Fibroblast of the aortic adventitia (primary cell): ENCODE measurements at regions not wholly inside any gene's neighbourhood (a gene's known extent, or its start where the extent isn't known, plus 50 kb on each side); places are given as distances from the start of the nearest gene placed in this dataset.
"Not testable (repeated sequence)": the region's sequence is repeated elsewhere in the genome, so short reads cannot be mapped to it uniquely, and the experiment has no call there.

Source experiments
- DNase-seq: peaks from one replicate; pipeline ENCODE4 v3.0.0-alpha.2; 2010; ENCODE audit warnings: low read depth
- H3K4me3 ChIP-seq: 2 replicates; pipeline ENCODE4 v1.5.1; 2011; ENCODE audit warnings: low read depth, mild to moderate bottlenecking, control low read depth, low read length, moderate library complexity
- TF ChIP-seq, protein P1 (sequence below): IDR thresholded peaks from 2 replicates; pipeline ENCODE4 v1.5.1; 2011; ENCODE audit warnings: mild to moderate bottlenecking, low read length, control low read depth, inconsistent platforms; ENCODE audit not compliant: insufficient read depth

DNA sequence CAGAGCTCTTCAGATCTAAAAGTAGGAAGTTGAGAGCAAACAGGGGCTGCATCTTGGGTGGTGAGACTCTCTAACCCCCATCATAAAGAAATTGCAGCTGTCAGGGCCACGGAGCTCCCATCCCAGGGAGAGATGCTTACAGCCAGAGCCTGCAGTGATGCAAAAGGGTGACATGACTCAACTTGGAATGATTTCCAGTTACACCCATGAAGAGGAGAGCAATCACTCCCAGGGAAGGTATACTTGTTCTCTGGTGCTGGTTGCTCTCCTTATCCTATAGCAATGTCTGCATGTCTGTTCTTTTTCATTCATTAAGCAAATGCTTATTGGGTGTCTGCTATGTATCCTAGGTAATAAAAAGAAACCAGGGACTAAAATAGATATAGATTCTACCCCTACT lies 228.0 kb downstream of the RAB11FIP2 start:
- TF ChIP-seq, protein P1, sequence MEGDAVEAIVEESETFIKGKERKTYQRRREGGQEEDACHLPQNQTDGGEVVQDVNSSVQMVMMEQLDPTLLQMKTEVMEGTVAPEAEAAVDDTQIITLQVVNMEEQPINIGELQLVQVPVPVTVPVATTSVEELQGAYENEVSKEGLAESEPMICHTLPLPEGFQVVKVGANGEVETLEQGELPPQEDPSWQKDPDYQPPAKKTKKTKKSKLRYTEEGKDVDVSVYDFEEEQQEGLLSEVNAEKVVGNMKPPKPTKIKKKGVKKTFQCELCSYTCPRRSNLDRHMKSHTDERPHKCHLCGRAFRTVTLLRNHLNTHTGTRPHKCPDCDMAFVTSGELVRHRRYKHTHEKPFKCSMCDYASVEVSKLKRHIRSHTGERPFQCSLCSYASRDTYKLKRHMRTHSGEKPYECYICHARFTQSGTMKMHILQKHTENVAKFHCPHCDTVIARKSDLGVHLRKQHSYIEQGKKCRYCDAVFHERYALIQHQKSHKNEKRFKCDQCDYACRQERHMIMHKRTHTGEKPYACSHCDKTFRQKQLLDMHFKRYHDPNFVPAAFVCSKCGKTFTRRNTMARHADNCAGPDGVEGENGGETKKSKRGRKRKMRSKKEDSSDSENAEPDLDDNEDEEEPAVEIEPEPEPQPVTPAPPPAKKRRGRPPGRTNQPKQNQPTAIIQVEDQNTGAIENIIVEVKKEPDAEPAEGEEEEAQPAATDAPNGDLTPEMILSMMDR: no peak
- no peak for DNase-seq
- no peak overlapping the region for H3K4me3 ChIP-seq

DNA sequence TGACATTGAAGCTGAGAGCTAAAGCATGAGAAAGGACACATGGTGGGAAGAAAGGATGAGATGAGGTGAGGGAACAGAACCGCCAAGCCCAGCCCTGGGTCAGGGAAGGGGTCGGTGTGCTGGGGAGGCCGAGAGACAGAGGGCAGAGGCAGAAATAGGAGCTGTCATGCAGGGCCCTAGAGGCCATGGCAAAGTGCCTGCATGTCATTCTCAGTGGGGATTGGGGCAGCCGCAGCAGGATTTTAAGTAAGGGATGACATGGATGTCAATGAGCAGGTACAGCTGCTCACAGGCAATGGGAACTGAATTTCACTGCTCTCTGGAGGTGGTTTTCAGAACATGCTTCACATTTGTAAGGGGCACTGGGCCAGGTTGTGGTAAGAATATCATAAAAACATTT lies 227.4 kb downstream of the RAB11FIP2 start:
- H3K4me3 ChIP-seq: no peak overlapping the region
- DNase-seq: no peak
- TF ChIP-seq, protein P1: no peak

DNA sequence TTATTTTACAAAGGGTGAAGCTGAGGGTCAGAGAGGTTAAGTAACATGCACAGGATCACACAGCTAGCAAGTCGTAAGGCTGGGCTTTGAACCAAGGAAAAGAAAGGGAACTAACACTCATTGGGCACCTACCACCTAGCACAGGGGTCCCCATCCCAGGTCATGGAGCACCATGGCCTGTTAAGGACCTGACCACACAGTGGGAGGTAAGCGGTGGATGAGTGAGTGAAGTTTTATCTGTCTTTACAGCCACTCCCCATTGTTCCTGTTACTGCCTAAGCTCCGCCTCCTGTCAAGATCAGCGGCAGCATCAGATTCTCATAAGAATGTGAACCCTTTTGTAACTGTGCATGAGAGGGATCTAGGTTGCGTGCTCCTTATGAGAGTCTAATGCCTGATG lies 222.8 kb downstream of the RAB11FIP2 start:
- DNase-seq: no peak
- TF ChIP-seq, protein P1: no peak

DNA sequence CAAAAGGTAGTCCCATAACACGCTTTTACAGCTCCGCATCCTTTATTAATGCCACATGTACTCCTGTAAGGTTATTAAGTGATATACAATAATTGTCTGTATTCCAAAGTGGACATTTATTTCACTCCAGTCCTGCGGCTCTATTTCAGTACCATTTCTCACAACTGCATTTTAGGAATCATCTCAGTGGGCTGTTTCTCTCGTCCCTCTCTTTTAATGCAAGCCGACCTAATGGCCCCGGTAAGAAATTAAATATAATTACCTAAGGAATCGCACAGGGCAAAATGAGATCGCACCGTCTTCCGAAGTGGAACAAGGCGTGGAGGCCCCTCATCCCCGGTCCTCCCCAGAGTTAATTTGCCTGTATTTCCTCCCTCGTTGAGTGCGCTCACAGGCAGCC lies 216.5 kb downstream of the RAB11FIP2 start:
- TF ChIP-seq, protein P1: no peak

More for the DNA sequence above, 222.8 kb downstream of the RAB11FIP2 start:
- H3K4me3 ChIP-seq: no peak overlapping the region

DNA sequence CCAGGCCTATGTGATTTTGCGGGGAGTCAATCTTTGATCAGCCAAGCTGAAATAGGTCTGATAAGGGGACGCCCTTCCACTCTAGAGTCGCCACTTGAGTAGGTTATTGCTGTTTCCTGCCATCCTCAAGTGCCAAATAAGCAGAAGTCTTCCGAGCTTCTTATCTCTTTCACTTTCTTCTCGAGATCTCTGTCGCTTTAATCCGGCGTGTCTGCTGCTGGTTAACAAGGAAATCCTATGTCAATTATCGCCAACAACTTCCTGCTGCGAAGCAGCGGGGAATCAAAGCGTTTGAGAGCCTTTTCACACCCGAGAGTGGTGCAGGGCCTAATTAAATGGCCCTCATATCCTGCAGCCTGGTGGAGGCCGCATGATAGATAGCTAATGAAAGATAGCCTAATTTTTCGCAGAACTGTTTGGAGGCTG lies 215.9 kb downstream of the RAB11FIP2 start:
- no peak overlapping the region for H3K4me3 ChIP-seq
- TF ChIP-seq, protein P1: no peak
- DNase-seq: no peak

More for the DNA sequence above, 216.5 kb downstream of the RAB11FIP2 start:
- H3K4me3 ChIP-seq: no peak overlapping the region
- DNase-seq: no peak

DNA sequence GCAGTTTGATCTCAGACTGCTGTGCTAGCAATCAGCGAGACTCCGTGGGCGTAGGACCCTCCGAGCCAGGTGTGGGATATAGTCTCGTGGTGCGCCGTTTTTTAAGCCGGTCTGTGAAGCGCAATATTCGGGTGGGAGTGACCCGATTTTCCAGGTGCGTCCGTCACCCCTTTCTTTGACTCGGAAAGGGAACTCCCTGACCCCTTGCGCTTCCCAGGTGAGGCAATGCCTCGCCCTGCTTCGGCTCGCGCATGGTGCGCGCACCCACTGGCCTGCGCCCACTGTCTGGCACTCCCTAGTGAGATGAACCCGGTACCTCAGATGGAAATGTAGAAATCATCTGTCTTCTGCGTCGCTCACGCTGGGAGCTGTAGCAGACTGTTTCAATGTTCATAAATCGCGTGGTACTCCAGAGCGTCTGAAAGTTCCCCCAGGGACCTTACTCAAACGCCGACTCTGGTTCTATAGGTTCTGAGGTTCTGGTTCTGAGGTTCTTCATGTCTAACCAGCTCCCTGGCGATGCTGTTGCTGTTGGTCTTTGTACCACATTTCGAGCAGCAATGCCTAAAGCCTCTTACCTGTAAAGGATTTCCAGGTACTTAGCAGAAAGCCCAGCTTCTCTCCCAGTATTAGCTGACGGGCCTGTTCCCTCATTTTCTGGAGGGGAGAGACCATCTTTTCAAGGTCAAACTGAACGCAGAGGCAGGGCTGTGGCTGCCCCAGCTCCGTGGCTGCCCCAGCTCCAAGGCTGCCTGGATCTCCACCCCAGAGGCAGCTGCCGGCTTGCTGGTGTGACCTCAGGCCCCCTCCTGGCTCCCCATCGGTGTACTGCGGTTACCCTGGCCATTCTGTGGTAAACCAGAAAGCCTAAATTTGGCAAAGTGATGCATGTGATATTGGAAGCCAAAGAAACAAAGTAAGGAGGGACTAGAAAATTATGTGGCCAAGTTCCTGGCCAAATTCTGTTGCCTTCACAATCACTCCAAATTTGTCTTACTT lies 207.9 kb downstream of the RAB11FIP2 start:
- not testable (repeated sequence) for DNase-seq, H3K4me3 ChIP-seq

DNA sequence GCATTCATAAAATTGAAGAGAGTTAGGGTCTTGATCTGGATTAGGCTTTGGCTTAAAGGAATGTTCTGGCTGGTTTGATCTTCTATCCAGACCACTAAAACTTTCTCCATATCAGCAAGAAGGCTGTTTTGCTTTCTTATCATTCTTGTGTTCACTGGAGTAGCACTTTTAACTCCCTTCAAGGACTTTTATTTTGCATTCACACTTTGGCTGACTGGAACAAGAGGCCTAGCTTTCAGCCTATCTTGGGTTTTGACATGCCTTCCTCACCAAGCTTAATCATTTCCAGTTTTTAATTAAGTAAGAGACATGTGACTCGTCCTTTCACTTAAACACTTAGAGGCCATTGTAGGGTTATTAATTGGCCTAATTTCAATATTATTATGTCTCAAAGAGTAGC lies 190.3 kb downstream of the RAB11FIP2 start:
- not testable (repeated sequence) for DNase-seq

DNA sequence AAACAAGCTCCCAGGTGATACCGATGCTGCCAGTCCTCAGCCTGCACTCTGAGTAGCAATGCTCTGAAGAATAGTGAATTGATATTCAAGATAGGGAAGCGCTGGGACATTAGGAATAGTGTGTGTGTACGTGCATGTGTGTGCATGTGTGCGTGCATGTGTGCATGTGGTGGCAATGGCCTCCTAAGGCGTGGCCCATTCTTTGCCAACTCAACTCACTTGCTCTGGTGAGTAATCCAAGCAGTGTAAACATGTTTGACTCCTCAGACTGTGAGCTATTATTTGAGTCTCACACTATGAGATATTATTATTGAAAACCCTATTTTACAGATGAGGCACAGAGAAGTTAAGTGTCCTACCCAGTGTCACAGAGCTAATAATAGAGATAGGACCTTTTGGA lies 186.6 kb downstream of the RAB11FIP2 start:
- TF ChIP-seq, protein P1: no peak
- no peak for DNase-seq
- H3K4me3 ChIP-seq: no peak overlapping the region

More for the DNA sequence above, 190.3 kb downstream of the RAB11FIP2 start:
- H3K4me3 ChIP-seq: not testable (repeated sequence)
